ENCODE measurements at regions not wholly inside any gene's neighbourhood (a gene's known extent, or its start where the extent isn't known, plus 50 kb on each side); places are given as distances from the start of the nearest gene placed in this dataset.

DNA sequence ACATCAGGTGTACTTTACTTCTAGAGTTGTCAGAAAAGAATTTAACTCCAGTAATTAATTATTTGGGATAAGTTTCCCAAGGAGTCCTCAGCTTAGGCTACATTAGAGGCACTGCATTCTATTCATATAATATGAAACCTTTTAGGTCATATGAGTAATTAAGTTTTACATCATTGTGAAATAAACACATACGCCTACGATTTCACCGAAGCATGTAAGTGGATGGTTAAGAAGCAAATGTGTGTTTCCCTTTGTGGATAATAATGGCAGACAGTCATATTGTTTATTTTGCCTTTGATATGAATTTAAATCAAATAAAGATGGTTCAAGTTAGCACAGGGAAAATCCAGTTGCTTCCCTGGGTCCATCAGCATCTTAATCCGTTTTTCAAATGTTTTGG, 535.9 kb upstream of the ATP11B start:
- DNase-seq (ENCODE audit: low spot score), result no peak

DNA sequence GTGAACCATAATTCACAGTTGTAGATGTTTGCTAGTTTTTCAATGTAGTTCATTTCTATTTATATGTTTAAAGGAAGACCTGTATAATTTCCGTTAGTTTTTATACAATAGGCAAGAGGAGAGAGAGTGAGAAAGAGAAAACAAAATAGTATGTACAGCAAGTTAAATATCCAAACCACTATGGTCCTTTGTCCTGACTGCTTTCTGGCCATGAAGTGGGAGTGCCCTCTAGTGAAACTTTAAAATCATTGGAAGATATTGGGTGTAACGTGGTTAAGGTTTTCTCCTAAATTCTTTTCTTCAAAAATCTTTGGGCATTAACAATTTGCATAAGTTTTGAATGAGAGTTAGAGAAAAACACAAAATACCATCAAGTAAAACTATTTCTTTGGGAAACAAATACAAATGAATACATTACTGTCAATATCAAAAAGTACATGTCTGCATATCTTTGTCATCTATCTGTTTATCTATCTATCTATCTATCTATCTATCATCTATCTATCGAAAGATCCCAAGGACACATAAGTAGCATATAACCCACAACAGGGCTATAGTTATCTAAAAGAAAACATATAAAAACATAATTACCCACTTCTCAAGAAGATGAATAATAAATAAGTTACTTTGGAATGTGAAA, 534.6 kb upstream of the ATP11B start:
- peak; percentile 16 for DNase-seq (ENCODE audit: low spot score)

DNA sequence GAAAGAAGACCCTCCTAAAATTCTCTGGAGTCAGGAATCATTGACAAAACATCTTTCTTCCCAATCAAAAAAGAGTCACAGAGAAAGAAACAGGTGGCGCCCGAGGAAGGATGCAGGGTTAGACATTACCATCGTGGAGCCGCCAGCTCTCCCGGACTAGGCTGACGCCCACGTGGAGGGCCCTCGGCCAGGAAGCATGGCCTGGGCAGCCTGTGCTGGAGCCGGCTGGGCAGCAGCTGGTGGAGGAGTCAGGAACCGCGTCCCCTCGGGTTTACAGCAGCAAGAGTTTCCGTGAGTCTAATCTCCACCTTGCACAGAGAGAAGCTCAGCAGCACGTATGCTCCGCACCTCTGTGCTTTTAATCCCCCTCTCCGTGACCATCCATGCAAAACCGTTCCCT, 533.7 kb upstream of the ATP11B start:
- no peak for DNase-seq (ENCODE audit: low spot score)

DNA sequence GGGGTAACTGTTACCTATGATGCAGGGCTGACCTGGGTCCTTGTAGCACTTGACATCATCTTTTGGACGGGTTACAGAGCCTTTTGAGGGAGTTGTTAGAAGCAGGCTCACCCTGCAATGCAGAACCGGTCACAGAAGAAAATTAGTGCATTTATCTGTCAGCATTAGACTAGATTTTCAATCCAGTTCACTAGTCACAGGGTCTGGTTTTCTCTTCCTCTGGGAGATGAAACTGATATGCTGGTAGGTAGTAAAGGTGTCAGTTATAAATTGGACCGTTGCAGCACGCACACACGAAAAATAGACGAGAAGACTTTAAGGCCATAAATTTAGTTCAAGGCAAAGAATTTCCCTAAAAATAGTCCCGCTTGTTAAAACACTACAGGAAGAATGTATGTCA, 532.3 kb upstream of the ATP11B start:
- no peak for DNase-seq (ENCODE audit: low spot score)

DNA sequence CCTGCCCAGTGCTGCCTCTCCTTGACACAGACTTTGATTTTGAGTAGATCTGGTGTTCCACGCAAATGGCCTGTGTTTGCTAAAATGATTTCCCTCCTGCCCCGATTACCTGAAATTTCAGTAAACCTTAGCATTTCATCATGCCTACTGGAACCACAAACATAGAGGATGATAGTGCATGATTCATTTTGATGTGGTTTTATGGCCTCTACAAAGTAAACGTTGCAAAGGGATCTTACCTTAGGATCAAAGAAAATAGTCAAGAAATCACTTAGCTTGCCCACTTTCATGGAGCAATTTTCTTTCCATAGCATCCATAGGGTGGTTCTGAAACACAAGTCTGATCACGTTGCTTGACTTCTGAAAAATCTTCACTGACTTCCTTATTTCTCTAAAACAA, 524.6 kb upstream of the ATP11B start:
- no peak for DNase-seq (ENCODE audit: low spot score)

DNA sequence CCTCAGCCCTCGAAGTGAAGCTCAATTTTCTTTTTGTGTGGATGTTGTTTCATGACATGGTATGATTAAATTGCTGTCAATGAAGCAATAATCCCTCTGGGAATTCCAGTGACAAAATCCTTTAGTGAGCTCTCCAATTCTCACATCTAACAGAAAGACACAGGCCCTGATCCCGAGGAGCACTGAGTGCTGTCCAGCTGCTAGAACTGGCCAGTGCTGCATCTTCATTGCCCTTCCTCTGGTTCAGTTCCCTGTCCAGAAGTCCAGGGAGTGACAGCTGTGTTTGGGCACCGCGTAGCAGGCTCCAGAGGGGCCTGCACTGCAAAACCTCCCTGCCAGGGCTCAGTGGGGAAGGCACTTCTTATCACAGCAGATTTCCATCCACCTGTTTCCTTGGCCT, 516.8 kb upstream of the ATP11B start:
- DNase-seq (ENCODE audit: low spot score), result no peak

DNA sequence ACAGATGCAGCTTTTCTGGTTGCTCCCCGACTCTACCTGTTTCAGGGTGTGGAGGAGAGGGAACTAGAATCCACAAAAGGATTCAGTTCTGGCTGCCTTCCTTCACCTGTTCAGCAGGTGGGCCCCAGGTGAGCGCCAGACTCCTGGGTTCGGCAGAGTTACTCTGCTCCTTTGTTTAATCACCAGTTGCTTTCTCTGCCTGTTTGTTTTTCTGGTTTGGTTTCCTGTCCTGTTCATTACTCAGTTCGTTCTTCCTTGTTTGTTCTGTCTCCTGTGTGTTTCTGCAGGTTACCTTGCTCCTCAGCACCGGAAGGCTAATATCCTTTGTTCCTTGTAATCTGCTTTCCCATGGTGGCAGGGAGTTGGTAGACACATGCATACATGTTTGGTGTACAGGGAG, 508.5 kb upstream of the ATP11B start:
- no peak for DNase-seq (ENCODE audit: low spot score)

DNA sequence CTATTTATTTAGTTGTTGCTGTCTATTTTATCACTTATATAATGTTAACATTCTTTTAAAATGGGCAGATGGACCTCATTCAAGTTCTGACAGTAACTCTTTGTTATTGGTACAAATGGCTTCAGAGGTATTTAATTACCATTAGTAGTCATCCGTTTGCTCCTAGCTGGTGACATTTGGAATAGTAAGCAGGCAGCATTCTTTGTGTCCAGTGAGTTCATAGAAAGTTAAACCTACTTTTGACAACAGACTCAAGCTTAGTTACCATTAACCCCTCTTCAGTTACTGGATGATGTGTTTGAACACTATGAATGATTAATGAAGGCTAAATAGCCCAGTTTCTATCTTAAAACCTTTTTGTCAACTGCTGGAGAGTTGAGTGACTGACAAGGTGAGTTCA, 500.7 kb upstream of the ATP11B start:
- DNase-seq (ENCODE audit: low spot score), result no peak

DNA sequence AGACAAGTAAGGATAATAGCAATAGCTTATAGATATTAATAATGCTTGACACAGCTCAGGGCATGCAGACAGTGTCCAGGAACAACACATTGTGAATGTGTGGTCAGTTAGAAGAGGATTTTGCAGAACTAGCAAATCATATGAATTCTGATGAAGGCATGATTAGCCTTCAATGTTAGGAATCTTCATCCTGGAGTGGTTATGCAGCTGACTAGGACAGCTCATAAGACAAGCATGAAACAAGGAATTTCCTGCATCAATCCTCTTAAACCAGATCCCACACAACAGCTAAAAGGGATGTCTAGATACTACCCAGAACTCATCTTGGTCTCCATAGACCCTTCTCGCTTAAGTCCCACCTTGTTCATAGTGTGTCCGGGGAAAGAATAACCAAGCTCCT, 499.0 kb upstream of the ATP11B start:
- DNase-seq (ENCODE audit: low spot score), result no peak

DNA sequence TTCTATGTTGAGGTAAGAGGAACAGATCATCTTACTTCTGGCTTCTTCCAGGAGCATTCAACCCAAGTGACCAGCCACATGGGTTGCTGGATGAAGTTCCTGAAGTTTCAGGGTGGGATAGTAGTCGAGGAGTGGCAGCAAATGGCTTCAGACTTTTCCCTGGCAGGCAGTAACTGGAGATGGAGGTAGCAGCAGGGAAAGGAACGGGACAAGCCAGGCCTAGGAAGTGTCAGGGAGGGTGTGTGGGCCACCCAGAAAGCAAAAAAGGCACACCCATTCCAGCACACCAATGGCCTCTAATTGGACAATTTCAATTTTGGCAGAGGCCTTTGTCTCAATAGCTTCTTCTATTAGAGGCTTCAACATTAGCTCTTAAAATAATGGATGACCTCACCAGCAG, 498.6 kb upstream of the ATP11B start:
- DNase-seq (ENCODE audit: low spot score), result no peak

DNA sequence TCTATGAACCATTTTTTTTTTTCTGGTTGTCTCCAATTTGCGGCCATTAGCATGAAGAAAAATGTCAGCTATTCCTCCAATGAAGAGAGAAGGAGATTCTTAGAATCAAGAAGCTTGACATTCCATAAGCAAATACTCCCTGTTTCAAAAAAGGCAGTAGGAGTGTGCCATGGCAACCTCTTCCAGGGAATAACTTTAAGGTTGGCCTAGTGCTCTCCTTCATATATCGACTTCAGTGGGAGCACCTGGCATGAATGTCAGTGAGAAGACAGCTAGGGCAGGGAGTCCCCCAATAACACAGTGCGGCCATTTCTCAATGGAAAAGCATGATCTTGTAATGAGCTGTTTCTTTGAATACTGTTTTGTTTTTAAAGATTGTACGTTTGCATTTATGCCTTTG, 493.0 kb upstream of the ATP11B start:
- no peak for DNase-seq (ENCODE audit: low spot score)

DNA sequence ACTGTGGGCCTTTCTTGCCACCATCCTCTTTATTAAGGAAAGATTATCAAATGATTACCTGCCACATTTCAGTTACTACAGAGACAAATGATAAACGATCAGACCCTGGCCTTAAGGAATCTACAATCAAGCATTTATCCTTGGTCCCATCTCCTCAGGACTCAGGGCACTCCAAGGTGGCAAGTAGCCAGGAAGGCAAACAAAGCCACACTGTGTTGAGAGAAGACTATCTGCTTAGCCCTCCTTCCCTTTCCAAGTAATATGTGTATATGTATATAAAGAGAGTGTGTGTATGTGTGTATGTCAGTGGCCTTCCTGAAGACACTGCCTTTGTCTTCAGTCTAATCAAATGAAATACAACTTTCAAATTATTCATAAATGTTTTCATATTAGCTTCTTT, 490.1 kb upstream of the ATP11B start:
- no peak for DNase-seq (ENCODE audit: low spot score)

DNA sequence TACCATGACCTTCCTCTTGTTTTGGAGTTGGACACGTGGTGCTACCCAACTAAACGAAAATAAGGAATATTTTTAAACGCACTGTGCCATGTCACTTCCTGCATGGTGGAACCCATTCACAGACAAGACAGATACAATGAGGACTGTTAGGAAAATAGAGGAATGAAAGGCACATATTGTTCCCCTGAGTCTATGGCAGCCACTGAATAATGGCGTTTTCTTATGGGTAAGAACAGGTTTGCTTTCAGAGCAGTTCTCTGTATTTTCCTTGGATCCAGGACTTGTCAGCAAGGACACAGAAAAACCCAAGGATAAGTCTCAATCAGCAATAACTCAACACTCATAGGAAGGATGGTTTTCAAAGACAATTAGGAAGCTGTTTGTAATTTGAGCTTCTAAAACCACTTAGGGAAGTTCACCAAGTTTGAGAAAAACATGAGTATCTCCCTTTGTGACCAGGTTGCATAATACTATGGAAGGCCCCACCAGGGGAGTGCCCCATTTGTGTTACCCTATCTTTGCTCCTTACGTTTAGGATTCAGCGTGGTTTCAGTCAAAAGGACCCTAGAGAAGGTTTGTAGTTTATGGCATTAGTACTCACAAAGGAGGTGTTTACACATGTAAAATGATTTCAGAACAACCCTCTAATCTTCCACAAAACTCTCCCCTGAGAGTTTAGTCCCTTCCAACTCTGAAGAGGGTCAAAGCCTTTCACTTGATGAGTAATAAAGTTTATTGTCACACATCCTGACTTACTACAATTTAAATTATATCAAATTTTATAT, 487.2 kb upstream of the ATP11B start:
- no peak for DNase-seq (ENCODE audit: low spot score)

DNA sequence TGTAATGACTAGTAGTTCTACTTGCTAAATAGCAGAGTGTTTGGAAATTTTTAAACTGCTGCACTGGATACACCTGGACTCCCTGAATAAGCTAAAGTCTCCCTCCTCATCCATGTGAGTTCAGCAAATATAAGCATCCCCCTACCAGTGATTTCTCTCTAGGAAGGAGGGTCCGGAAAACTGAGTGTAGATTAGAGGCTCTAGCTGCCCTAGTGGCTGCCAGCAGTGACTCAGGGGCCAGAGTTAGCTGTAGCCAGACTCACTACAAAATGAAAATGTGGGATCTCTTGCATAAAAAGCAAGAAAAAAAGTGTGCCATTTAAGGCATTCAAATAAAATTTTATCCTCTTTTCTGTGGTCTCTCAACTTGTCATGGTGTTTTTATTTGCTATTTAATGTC, 485.0 kb upstream of the ATP11B start:
- no peak for DNase-seq (ENCODE audit: low spot score)

DNA sequence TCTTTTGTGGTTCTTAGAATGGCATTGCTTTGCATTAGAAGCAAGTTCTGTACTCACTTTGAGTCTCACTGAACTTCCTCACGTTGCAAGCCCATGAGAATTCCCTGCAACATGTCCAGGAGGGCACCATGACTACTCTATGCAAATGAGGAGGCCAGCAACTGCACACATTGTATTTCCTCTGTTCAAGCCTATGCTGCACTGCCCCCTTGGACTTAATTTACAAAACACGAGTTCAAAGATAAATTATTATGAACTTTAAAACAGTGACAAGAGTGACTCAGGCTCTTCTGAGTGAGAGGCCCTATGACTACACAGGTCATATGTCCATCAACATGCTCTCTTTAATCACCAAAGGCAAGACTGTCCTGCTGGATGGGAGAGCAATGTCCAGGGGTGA, 484.2 kb upstream of the ATP11B start:
- DNase-seq (ENCODE audit: low spot score), result no peak

DNA sequence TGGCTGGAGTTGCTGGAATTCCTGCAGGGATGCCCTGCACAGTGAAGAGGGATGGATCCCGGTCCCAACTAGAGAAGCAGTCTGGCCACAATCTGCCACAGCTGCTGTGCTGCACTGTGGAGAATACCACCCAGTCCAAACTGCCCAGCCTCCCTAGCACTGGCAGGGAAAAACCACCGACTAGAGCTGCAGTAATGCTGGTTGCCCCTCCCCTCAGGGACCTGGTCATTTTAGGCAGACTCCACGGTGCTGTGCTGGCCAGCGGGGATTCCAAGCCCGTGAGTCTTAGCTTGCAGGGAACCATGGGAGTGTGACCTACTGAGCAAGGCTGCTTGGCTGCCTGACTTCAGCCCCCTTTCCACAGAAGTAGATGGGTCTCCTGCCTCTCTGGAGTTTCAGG, 478.0 kb upstream of the ATP11B start:
- no peak for DNase-seq (ENCODE audit: low spot score)

DNA sequence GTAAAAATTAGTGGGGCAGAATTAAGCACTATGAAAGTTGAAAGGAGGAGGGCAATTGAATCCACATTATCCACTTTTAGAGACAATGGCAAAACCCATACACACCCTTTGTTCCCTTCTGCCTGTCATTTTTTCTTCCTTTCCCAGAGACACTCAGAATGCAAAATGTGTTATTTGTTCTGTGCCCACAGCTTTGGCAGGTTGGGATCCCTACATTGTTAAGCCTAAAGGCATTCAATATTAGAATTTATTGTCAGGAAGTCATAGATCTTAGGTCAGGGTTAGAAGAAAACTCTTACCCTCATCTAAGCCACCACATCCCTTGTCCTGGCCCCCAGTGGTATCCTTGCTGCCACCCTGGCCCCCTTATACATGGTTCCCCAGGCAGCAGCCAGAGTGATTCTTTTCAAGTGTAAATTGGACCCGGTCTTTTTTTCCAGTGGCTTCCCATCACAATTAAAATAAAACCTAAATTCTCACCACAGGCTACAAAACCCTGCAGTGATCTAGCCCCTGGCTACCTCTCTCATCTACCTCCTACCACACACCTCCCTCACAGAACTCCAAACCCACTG, 470.1 kb upstream of the ATP11B start:
- DNase-seq (ENCODE audit: low spot score), result no peak

DNA sequence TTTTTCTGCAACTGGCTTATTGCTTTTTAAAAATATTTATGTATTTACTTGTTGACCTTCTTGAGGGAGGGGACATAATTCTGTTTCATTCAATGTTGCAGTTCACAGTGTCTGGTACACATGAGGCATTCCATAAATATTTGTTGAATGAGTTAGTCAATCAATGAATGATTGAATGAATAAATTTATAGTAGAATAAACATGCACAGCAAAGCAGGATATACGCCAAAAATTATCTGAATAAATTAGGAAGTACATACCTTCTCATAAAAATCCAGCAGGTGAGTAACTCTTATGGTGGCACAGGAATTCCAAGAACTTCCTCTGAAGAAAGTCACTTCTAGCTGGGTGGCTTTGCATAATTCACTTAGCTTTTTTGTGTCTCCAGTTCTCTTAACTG, 469.4 kb upstream of the ATP11B start:
- no peak for DNase-seq (ENCODE audit: low spot score)

DNA sequence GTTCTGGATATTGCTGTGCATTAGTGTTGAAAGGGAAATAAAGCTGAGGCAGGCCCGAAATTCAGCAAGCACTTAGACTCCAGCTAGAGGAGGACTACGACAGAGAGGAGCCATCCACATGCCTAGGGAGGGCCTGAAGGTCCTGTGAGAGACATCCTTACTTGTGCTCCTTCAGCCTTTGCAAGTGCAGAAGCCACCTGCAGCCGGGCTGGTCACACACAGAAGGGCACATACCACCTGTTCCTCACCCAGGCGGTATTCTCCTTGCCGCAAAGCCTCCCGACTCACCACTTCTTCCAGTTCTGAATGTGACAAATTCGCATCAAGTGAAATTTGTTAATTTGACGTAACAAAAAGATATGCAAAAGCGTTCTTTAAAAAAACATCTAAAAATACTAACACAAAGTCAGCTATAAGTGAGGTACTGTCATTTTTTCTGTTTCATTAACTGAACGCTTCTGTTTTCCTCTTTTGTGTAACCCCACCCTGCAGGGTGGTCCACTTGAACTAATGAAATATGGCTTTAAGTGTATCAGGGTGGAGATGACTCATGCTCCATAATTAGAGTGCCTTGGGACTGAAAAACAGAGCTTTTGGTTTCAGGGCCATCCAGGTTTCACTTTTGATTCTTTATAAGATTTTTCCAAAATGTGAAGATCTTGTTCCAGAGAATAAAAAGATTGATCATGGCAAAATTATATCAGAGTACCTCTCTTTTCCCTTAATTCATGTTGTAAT, 467.9 kb upstream of the ATP11B start:
- DNase-seq (ENCODE audit: low spot score), result no peak

DNA sequence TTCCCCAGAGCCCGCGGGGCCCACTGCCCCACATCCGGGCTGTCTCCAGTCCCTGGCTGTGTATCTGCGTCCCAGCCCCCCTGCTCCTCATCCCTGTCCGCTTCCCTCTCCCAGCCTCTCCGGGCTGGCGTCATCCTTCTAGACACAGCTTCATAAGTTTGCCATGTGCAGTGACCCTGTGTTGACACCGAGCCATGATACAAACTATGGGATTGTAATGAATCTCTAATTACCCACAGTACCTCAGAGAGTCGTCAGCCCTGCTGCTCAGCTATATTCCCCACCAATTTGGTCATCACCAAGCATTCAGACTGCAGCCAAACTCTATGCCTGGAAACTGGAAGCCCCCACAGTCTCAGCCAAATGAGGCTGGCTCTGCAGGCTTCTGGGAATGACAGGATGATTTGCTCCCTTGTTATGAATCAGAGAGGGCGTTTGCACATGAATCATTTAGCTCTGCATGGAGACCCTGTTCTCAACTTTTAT, 466.1 kb upstream of the ATP11B start:
- DNase-seq (ENCODE audit: low spot score), result no peak

DNA sequence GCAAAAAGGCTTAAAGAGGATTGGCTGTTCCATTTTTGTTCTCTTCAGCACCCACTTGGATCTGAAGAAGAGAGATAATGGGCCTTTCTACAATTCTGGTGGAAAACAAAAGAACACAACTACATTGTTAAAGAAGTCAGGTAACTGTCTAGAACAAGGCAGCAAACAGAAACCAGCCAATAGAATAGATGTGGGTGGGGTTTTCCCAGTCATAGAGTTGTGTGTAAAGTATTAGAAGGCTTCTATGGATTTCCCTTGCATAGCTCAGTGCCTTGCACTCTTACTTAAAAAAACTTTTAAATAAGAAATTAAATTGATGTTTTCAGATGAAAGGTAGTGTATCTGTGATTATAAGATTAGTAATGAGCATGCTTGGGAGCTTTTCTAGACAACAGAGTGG, 462.7 kb upstream of the ATP11B start:
- no peak for DNase-seq (ENCODE audit: low spot score)

DNA sequence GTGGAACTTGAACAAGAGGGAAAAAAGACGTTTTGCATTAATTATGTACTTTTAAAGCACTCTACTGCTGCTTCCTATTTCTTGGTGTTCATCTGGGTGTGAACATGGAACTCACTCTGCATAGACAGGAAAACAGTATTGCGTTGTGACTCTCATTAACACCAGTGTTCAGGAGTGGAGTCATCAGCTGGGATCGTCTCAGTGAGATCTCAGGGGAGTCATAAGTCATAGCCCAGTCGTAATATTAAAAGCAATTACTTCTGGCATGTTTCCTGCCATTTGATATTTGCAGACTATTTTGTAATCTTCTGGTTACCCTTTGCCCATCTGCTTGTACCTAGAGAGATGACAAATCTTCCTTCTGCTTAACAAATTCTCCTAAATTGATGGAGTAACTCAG, 462.0 kb upstream of the ATP11B start:
- no peak for DNase-seq (ENCODE audit: low spot score)

DNA sequence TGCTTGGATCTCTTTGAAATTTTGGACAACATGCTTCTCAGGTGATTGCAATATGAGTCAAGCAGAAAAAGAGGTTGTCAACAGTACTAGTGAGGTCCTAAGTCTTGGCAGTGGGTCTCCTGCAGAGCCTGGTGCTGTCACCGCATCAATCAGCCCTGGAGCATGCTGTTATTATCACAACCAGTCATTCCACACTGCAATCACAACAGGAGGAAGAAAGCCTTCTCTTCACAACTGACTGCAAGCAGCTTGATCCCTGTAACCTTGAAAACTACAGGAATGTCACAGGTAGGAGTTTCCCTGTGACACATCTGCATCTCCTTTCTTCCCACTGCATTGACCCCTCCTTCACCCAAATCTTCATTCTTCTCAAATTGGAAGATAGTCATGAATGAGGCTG, 451.1 kb upstream of the ATP11B start:
- no peak for DNase-seq (ENCODE audit: low spot score)
